HCT116 (cell line): ENCODE measurements at regions not wholly inside any gene's neighbourhood (a gene's known extent, or its start where the extent isn't known, plus 50 kb on each side); places are given as distances from the start of the nearest gene placed in this dataset.

Experiments used
- ATAC-seq: fragments of 200-7000 bp; cut with Tn5 transposase; 2 replicates; pipeline ENCODE4 v1.9.1; 2020; ENCODE audit warnings: mild to moderate bottlenecking, moderate library complexity
- BruUV-seq: library from RNA; stranded (reverse); fragments of 400-500 nt; replicated peaks from 2 replicates; lab custom pipeline; 2021; lab: Mats Ljungman, UMichigan
- CTCF ChIA-PET: fragments of 300-600 bp; sonication (Branson Sonifier 250); formaldehyde crosslinking; loops from one replicate; lab custom pipeline; 2021; ENCODE audit warnings: antibody characterized with exemption; lab: Charles Lee
- POLR2A ChIA-PET: fragments of 300-600, 350-600 bp; sonication (Branson Sonifier 250); formaldehyde crosslinking; loops from one replicate; lab custom pipeline; 2021; ENCODE audit warnings: antibody characterized with exemption; lab: Charles Lee
- RAD21 ChIA-PET, 2 experiments: fragments of 300-600 bp; sonication (Branson Sonifier 250); formaldehyde crosslinking; loops; one replicate each; lab custom pipeline; 2023; ENCODE audit warnings: low total read pairs in 2 of 2; ENCODE audit not compliant: uncharacterized antibody in 2 of 2, unreplicated experiment in 2 of 2, low non-redundant PET in 1 of 2; lab: Charles Lee
- DNase-seq: peaks from one replicate; pipeline ENCODE4 v3.0.0-alpha.2; 2010; ENCODE audit warnings: low read depth, low spot score
- H2AFZ ChIP-seq: fragments of 200-600 bp; shearing (Covaris generic), sonication (generic); 2 replicates; pipeline ENCODE4 v1.6.1; 2017; ENCODE audit warnings: low read depth, mixed run types, mixed read lengths, antibody characterized with exemption, low read length; ENCODE audit not compliant: poor library complexity, severe bottlenecking
- H3K27ac ChIP-seq: 2 replicates; pipeline ENCODE4 v1.5.1; 2012; ENCODE audit warnings: low read depth, low read length
- H3K27me3 ChIP-seq: fragments of 200-600 bp; sonication (generic); 2 replicates; pipeline ENCODE4 v1.6.1; 2016; ENCODE audit warnings: mixed run types, low read length, mixed read lengths; ENCODE audit not compliant: insufficient read depth
- H3K36me3 ChIP-seq, 2 experiments: fragments of 200-500 bp in 1 of 2; fragments of 200-600 bp in 1 of 2; sonication (Bioruptor generic) in 1 of 2; sonication (generic) in 1 of 2; 2 replicates each; pipeline versions ENCODE4 v1.5.1 to v1.6.1; 2014 to 2016; ENCODE audit warnings: low read length in 2 of 2, inconsistent platforms in 1 of 2, mixed read lengths in 1 of 2, mixed run types in 1 of 2; ENCODE audit not compliant: insufficient read depth in 2 of 2, control insufficient read depth in 1 of 2
- H3K4me1 ChIP-seq, 2 experiments: fragments of 200-600 bp in 1 of 2; sonication (generic) in 1 of 2; 2 replicates each; pipeline versions ENCODE4 v1.5.1 to v1.6.1; 2012 to 2017; ENCODE audit warnings: low read length in 2 of 2, inconsistent platforms in 1 of 2, mild to moderate bottlenecking in 1 of 2, mixed read lengths in 1 of 2, mixed run types in 1 of 2, moderate library complexity in 1 of 2; ENCODE audit not compliant: insufficient read depth in 2 of 2, control insufficient read depth in 1 of 2
- H3K4me2 ChIP-seq: fragments of 200-600 bp; sonication (generic); 2 replicates; pipeline ENCODE4 v1.6.1; 2017; ENCODE audit warnings: mixed run types, low read length, mixed read lengths
- H3K4me3 ChIP-seq, 2 experiments: fragments of 200-600 bp in 1 of 2; sonication (generic) in 1 of 2; replicated peaks in 1 of 2; 2 replicates each; pipeline ENCODE4 v1.5.1; 2011 to 2016; ENCODE audit warnings: low read length in 2 of 2, control low read depth in 1 of 2, low read depth in 1 of 2, mild to moderate bottlenecking in 1 of 2, mixed read lengths in 1 of 2, mixed run types in 1 of 2
- H3K79me2 ChIP-seq: fragments of 200-600 bp; sonication (generic); 2 replicates; pipeline ENCODE4 v1.6.1; 2017; ENCODE audit warnings: mild to moderate bottlenecking, mixed run types, low read length, moderate library complexity, mixed read lengths; ENCODE audit not compliant: insufficient read depth
- H3K9ac ChIP-seq: fragments of 200-600 bp; sonication (generic); 2 replicates; pipeline ENCODE4 v1.6.1; 2016; ENCODE audit warnings: low read length, mixed read lengths
- H3K9me2 ChIP-seq: fragments of 200-600 bp; sonication (generic), shearing (Covaris generic); 2 replicates; pipeline ENCODE4 v1.6.1; 2017; ENCODE audit warnings: mixed run types, mild to moderate bottlenecking, moderate library complexity; ENCODE audit not compliant: insufficient read depth
- H3K9me3 ChIP-seq, 2 experiments: fragments of 200-500 bp in 1 of 2; fragments of 200-600 bp in 1 of 2; sonication (Bioruptor generic) in 1 of 2; sonication (generic) in 1 of 2; 2 replicates each; pipeline ENCODE4 v1.6.1; 2014 to 2017; ENCODE audit warnings: low read length in 2 of 2, mixed read lengths in 2 of 2, inconsistent platforms in 1 of 2, low read depth in 1 of 2, mild to moderate bottlenecking in 1 of 2, mixed run types in 1 of 2, moderate library complexity in 1 of 2; ENCODE audit not compliant: control insufficient read depth in 1 of 2, insufficient read depth in 1 of 2
- H4K20me1 ChIP-seq: fragments of 200-600 bp; sonication (generic), shearing (Covaris generic); 2 replicates; pipeline ENCODE4 v1.6.1; 2017; ENCODE audit warnings: mixed run types, mild to moderate bottlenecking, moderate library complexity; ENCODE audit not compliant: insufficient read depth
- CBX3 ChIP-seq: IDR thresholded peaks from 2 replicates; pipeline ENCODE4 v1.6.1; 2012; ENCODE audit warnings: low read depth
- ELF1 ChIP-seq: IDR thresholded peaks from 2 replicates; pipeline ENCODE4 v1.6.1; 2012; ENCODE audit warnings: low read depth, borderline replicate concordance
- EZH2 ChIP-seq: fragments of 200-600 bp; sonication (generic); IDR thresholded peaks from 2 replicates; pipeline ENCODE4 v1.6.1; 2017; ENCODE audit warnings: antibody characterized with exemption, mixed run types
- POLR2A ChIP-seq: IDR thresholded peaks from 2 replicates; pipeline ENCODE4 v1.7.0; 2011; ENCODE audit warnings: borderline replicate concordance; ENCODE audit not compliant: insufficient read depth, insufficient read length; ENCODE audit errors: extremely low read depth
- POLR2AphosphoS5 ChIP-seq: IDR thresholded peaks from 2 replicates; pipeline ENCODE4 v1.6.1; 2011; ENCODE audit warnings: mild to moderate bottlenecking, low read depth, low read length, moderate library complexity
- RAD21 ChIP-seq: IDR thresholded peaks from 2 replicates; pipeline ENCODE4 v1.6.1; 2012; ENCODE audit warnings: low read depth, mild to moderate bottlenecking
- REST ChIP-seq: IDR thresholded peaks from 2 replicates; pipeline ENCODE4 v1.6.1; 2012; ENCODE audit warnings: low read depth
- SP1 ChIP-seq: IDR thresholded peaks from 2 replicates; pipeline ENCODE4 v1.6.1; 2012; ENCODE audit warnings: low read depth
- SRF ChIP-seq: IDR thresholded peaks from 2 replicates; pipeline ENCODE4 v1.6.1; 2012; ENCODE audit warnings: low read depth
- YY1 ChIP-seq: IDR thresholded peaks from 2 replicates; pipeline ENCODE4 v1.6.1; 2011; ENCODE audit warnings: low read length, low read depth, moderate library complexity, mild to moderate bottlenecking; ENCODE audit not compliant: insufficient replicate concordance; ENCODE audit errors: extremely low read depth
- ZFX ChIP-seq: fragments of 450-650 bp; IDR thresholded peaks from 2 replicates; pipeline ENCODE4 v1.6.1; 2017
- intact Hi-C: fragments of 100-400 bp; cut with micrococcal nuclease; formaldehyde crosslinking; loops from 2 replicates; pipeline ENCODE4 v1.10.0; 2022

GRCh38 chr2:240306185-240306584, 129.3 kb upstream of the GPC1 start:
- Histone ChIP-seq H3K4me3 (no peak overlapping the region), H3K36me3 (no peaks in the 10 kb centered on the region), H3K27me3 (no peaks in the 10 kb centered on the region), H3K79me2 (no peaks in the 10 kb centered on the region), H2AFZ (no peak overlapping the region), H3K4me1 (no peaks in the 10 kb centered on the region), H3K4me2 (no peak overlapping the region), H3K9ac (no peak overlapping the region), H4K20me1 (no peaks in the 10 kb centered on the region), H3K9me2 (no peaks in the 10 kb centered on the region), H3K27ac (no peak overlapping the region), H3K9me3 (no peaks in the 10 kb centered on the region)
- POLR2A ChIA-PET = no interaction called here
- no peak for DNase-seq
- no peak for TF ChIP-seq YY1
- CTCF ChIA-PET = no interaction called here
- intact Hi-C loops = no loop called here
- BruUV-seq = no TSS peak
- RAD21 ChIA-PET = no interaction called here
- ATAC-seq = no peak

GRCh38 chr2:240308111-240308651, 127.3 kb upstream of the GPC1 start:
- no peaks in the 10 kb centered on the region for H3K36me3 ChIP-seq
- RAD21 ChIA-PET = no interaction called here
- no peak overlapping the region for H3K4me3 ChIP-seq
- TF ChIP-seq ZFX (no peak), REST (no peak), CBX3 (no peak), EZH2 (no peak), YY1 (no peak), RAD21 (no peak), ELF1 (no peak), POLR2AphosphoS5 (no peak), SRF (no peak), POLR2A (no peak), SP1 (no peak)
- no peaks in the 10 kb centered on the region for H3K4me1 ChIP-seq
- H3K4me2 ChIP-seq = no peak overlapping the region
- ATAC-seq (no peak), DNase-seq (no peak)
- no peaks in the 10 kb centered on the region for H4K20me1 ChIP-seq
- intact Hi-C loops = no loop called here
- BruUV-seq = no TSS peak
- CTCF ChIA-PET = no interaction called here
- H3K9ac ChIP-seq = no peak overlapping the region
- no peak overlapping the region for H3K27ac ChIP-seq
- no peaks in the 10 kb centered on the region for H3K27me3 ChIP-seq
- no peaks in the 10 kb centered on the region for H3K9me2 ChIP-seq
- POLR2A ChIA-PET = no interaction called here
- no peaks in the 10 kb centered on the region for H3K79me2 ChIP-seq
- H2AFZ ChIP-seq = no peak overlapping the region
- H3K9me3 ChIP-seq = no peaks in the 10 kb centered on the region
